ENCODE measurements at regions not wholly inside any gene's neighbourhood (a gene's known extent, or its start where the extent isn't known, plus 50 kb on each side); places are given as distances from the start of the nearest gene placed in this dataset.
"Not testable (repeated sequence)": the region's sequence is repeated elsewhere in the genome, so short reads cannot be mapped to it uniquely, and the experiment has no call there.

GRCh38 chr12:25615119-25615518 is 62.0 kb upstream of the LMNTD1 start:
- DNase-seq, result no peak

DNA sequence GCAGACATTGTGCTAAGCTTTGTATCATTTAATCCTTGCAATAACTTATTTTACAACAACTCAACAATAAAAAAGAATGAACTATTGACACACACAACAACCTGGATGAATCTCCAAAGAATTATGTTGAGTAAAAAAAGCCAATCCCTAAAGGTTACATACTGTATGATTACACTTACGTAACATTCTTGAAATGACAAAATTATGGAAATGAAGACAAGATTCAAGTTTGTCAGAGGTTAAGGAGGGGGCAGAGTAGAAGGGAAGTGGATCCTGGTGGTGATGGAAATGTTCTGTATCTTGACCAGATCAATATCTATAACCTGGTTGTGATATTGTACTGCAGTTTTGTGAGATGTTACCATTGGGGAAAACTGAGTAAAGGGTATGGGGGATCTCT is 63.2 kb upstream of the LMNTD1 start:
- DNase-seq, result no peak

DNA sequence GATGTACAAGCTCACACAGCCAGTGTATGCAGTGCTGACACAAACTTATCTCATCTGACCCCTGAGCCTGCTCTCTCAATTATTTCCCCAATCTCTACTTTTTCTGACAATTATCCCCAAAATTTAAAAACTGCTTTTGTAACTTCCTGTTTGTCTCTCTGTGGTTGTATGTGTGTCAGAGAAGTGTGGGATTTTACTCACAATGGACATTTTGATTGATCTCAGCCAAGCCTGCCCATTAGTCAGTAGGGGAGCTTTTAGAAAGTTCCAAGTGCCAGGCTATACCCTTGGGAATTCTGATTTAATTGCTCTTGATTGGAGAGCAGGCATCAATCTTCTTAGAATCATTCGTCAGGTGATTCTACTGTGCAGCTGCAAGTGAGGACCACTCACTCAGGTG is 64.9 kb upstream of the LMNTD1 start:
- DNase-seq, result no peak

DNA sequence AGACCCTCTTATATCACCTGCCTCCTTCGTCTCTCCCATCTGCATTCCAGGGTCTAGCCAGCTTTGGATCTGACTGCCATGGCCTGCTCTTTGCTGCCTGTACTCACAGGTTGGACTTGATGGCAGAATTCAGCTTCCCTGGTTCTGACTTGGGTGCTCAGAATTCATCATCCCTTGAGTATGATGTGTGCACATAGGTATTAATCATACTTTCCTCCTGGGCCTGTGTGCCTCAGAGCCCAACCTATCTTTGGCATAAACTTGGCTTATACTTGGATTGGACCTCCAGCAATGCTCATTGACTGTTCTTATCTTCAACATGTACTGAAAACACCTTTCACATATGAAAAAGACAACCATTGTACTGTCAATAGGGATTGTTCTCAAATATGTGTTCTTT is 70.7 kb upstream of the LMNTD1 start:
- DNase-seq, result no peak

- DNase-seq, result no peak
Measured at GRCh38 chr12:25625146-25625545, 72.1 kb upstream of the LMNTD1 start.

- DNase-seq, result no peak
Measured at GRCh38 chr12:25629341-25629740, 76.3 kb upstream of the LMNTD1 start.

DNA sequence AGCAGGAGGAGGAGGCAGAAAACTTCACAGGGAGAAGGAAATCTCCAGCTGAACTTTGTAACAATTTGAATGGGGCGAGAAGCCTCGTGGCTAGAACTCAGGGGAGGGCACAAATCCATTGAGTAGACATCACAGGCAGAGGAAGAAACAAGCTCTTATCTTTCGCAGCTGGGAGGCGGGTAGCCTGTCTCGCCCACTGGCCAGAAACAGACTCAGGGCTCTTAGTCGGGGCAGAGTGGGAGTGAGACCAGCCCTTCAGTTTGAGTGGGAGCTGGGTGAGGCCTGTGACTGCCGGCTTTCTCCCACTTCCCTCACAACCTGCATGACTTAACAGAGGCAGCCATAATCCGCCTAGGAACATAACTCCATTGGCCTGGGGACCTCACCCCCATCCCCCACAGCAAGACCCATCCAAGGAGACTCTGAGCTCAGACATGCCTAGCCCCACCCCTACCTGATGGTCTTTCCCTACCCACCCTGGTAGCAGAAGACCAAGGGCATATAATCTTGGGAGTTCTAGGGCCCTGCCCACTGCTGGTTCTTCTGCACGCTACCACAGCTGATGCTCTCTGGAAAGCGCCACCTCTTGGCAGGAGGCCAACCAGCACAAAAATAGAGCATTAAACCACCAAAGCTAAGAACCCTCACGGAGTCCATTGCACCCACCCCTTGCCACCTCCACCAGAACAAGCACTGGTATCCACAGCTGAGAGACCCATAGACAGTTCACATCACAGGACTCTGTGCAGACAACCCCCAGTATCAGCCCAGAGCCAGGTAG is 77.8 kb upstream of the LMNTD1 start:
- DNase-seq, result not testable (repeated sequence)

- not testable (repeated sequence) for DNase-seq
Measured at GRCh38 chr12:25633149-25633548, 80.1 kb upstream of the LMNTD1 start.

DNA sequence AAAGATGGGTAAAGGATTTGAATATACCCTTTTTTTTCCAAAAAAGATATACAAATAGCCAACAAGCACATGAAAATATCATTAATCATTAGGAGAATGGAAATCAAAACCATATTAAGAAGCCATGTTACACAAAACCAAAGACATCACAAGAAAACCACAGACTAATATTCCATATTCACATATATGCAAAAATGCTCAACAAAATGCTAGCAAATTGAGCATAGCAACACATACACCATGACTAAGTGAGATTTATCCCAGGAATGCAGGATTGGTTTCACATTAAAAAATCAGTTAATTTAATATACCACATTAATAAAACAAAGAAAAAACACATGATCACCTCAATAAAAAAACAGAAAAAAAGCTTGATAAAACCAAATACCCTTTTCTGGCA is 84.7 kb upstream of the LMNTD1 start:
- DNase-seq, result no peak

DNA sequence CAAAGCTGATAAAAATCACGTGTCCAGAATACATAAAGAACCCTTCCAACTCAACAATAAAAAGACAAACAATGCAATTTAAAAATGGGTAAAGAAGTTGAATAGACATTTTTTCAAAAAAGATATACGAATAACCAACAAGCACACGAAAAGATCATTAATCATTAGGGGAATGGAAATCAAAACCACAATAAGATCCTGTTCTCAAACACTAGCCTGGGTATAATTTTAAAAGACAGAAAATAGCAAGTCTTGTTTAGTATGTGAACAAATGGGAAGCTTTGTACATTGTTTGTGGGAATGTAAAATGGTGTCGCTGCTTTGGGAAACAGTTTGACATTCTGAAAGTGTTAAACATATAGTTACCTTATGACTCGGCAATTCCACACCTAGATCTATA is 86.3 kb upstream of the LMNTD1 start:
- DNase-seq, result no peak

DNA sequence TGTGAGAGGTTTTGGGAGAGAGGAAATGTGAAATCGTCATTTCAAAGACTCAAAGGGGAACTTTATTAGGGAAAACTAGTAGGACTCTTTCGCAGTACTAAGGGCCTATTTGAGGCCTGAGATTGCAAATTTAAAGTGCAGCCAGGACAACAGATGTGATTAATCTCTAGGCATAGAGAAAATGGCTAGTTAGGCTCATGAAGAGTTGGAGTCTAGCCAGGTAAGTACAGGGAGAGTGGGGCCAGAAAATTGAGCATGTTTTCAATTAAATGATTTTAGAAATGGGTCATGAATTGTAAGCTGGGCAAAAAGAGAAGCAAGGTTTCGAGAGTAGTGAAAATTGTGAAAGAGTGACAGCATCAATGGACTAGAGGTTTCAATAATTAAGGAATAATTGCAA is 91.9 kb upstream of the LMNTD1 start:
- DNase-seq, result no peak

GRCh38 chr12:25645427-25645826 is 92.3 kb upstream of the LMNTD1 start:
- DNase-seq, result no peak

DNA sequence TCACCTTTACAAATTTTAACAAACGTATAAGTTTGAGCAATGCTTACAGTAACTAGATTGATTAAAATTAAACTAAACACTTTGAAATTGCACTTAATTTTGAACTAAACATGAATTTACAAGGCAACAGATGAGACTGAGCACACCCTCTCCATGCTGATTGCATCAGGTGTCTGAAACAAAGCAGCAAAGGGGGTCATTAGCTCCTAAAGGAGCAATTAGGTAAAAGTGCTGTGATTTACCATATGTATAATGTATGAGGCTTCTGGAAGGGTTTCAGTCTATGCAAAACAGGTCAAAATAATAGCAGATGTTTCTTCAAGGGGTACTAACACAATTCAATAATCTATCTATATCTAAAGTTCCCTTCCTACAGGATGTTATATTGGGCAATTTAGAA is 98.8 kb upstream of the LMNTD1 start:
- DNase-seq, result no peak

- no peak for DNase-seq
Measured at GRCh38 chr12:25652371-25652770, 99.3 kb upstream of the LMNTD1 start.

DNA sequence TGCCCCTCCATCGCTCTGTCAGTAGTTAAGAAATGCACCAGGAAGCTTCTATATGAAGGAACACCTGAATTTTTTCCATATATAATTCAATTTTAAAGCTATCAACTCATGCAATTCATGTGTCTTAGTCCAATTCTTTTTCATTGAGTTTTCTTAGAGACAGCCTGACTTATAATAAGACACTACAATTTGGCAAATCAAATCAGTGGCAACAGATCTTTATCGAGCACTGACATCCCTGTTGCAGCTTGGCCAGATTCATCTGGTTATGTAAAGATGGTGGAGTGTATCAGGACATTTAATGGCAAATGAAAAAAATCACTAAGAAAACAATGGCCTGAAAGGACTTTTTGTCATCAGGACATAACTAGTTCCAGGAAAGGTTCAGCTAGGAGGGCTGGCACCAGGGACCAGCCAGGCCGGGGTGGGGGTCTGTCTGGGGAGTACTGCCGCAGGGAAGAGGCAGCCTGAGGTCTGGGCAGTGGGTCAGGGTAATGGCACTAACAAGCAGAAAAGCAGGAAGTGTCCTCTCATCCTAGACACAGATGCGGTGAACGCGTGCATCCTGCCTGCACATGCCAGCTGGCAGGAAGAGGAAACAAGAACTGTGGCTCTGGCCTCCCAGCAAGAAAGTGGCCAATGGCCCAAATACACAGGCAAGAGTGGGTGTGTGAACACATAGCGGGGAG is 100.5 kb upstream of the LMNTD1 start:
- DNase-seq, result no peak

- no peak for DNase-seq
Measured at GRCh38 chr12:25655702-25656101, 102.6 kb upstream of the LMNTD1 start.

GRCh38 chr12:25659621-25660020 is 106.5 kb upstream of the LMNTD1 start:
- DNase-seq, result no peak

DNA sequence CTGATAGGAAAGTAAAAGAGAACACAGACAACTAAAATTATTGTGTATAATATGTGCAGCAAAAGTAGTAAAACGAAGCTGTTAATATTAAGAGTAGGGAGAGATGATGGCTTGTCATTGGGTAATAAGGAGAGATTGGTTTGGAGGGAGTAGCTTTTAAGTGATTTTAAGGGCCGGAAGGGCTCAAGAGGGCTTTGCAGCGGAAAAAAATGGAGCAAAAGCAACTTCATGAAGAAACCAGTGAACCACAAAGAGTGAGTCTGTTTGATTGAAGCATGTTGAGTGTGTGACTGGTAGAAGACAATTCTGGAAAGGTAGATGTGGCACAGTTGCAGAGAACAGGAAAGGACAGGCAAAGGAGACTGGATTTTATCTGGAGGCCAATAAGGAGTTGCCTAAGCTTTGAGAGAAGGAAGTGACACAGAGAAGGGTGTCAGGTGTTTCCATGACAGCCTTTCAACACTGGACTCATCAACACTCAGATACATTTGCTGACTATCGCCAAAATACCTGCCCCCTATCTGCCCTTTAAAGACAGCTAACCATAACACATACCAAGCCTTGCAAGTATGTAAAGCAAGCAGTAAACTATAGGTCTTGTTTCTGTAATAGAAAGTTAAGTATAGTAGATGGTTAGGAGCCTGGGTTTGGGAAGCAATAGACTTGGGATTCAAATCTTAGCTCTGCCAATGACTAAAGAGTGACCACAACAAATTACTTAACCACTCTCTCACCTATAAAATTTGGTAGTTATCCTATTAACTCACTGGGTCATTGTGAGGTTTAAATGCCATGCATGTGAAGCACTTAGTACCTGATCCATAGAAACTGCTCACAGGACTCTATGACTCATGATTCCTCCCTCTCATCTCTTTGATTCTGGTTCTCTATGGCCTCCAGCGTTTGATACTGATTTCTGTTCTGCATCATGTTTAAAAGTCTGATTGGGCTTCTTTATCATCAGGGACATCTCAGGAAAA is 117.3 kb upstream of the LMNTD1 start:
- DNase-seq, result no peak

DNA sequence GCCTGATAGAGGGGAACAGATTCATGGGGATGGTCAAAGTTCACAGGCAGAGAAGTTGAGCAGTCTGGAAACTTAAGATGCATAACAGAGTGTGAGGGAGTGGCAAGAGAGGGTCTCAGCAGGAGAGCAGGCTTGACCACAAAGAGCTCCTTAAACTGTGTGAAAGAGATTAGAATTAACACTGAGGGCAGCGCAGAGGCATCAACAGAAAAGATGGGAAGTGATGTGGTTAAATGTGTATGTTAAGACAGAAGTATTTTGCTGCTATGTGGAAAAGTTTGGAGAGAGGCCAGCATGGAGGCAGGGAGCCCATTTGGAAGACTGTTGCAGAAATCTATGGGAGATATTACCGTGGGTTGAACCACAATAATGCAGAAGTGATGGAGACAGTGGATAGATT is 122.7 kb upstream of the LMNTD1 start:
- no peak for DNase-seq

DNA sequence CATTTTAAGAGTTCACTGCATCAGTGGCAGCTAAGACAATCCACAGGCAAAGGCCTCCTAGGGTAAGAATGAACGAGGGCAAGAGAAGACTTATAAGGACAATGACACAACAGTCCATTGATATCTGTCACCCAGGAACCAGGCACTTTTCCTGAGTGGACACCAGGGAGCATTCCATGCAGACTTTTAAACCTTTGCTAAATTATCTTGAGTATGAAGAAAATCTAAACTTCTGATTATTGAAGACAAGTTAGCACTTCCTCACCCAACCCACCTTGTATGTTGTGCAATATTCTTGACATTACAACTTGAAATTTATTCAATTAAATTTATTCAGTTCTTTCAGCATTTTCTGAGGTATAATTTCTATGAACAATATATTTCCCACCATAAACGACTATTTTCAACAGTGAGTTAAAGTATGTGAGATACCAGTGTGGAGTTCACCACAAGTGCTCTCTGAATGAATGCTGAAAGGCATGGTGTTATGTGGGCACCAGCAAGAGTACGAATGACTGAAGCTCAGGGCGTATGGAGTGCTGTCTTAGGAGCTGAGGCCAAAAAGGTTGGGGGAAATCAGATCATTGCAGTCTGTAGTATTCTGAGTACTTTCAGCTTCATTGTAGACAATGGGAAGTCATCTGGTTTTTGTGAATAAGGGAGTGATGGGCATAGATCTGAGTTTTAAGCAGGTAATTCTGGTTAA is 124.3 kb upstream of the LMNTD1 start:
- no peak for DNase-seq

DNA sequence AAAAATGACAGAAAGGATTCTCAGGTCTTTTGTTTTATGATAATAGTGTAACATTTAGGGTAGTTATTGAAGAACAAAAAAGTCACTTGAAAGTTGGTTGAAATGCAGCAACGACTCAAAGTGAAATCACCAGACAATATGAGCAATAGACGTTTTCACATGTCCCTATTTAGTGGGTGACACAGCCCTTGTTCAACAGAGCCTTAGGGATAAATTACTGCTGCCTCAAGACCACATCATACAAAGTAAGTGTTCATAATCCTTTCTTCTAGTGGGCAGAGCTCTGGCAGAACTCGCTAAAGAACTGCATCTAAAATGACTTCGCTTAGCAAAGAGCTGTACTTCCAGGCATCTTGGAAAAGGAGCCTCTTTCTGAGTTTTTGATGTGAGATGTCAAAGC is 128.5 kb upstream of the LMNTD1 start:
- no peak for DNase-seq

- no peak for DNase-seq
Measured at GRCh38 chr12:25682421-25682820, 129.3 kb upstream of the LMNTD1 start.

- DNase-seq, result no peak
Measured at GRCh38 chr12:25684070-25684469, 131.0 kb upstream of the LMNTD1 start.
